HCT116 (cell line): ENCODE measurements at regions not wholly inside any gene's neighbourhood (a gene's known extent, or its start where the extent isn't known, plus 50 kb on each side); places are given as distances from the start of the nearest gene placed in this dataset.

Source experiments
- ATAC-seq: fragments of 200-7000 bp; cut with Tn5 transposase; 2 replicates; pipeline ENCODE4 v1.9.1; 2020; ENCODE audit warnings: mild to moderate bottlenecking, moderate library complexity
- BruUV-seq: library from RNA; stranded (reverse); fragments of 400-500 nt; replicated peaks from 2 replicates; lab custom pipeline; 2021; lab: Mats Ljungman, UMichigan
- CTCF ChIA-PET: fragments of 300-600 bp; sonication (Branson Sonifier 250); formaldehyde crosslinking; loops from one replicate; lab custom pipeline; 2021; ENCODE audit warnings: antibody characterized with exemption; lab: Charles Lee
- POLR2A ChIA-PET: fragments of 300-600, 350-600 bp; sonication (Branson Sonifier 250); formaldehyde crosslinking; loops from one replicate; lab custom pipeline; 2021; ENCODE audit warnings: antibody characterized with exemption; lab: Charles Lee
- RAD21 ChIA-PET, 2 experiments: fragments of 300-600 bp; sonication (Branson Sonifier 250); formaldehyde crosslinking; loops; one replicate each; lab custom pipeline; 2023; ENCODE audit warnings: low total read pairs in 2 of 2; ENCODE audit not compliant: uncharacterized antibody in 2 of 2, unreplicated experiment in 2 of 2, low non-redundant PET in 1 of 2; lab: Charles Lee
- DNase-seq: peaks from one replicate; pipeline ENCODE4 v3.0.0-alpha.2; 2010; ENCODE audit warnings: low read depth, low spot score
- H2AFZ ChIP-seq: fragments of 200-600 bp; shearing (Covaris generic), sonication (generic); 2 replicates; pipeline ENCODE4 v1.6.1; 2017; ENCODE audit warnings: low read depth, mixed run types, mixed read lengths, antibody characterized with exemption, low read length; ENCODE audit not compliant: poor library complexity, severe bottlenecking
- H3K27ac ChIP-seq: 2 replicates; pipeline ENCODE4 v1.5.1; 2012; ENCODE audit warnings: low read depth, low read length
- H3K27me3 ChIP-seq: fragments of 200-600 bp; sonication (generic); 2 replicates; pipeline ENCODE4 v1.6.1; 2016; ENCODE audit warnings: mixed run types, low read length, mixed read lengths; ENCODE audit not compliant: insufficient read depth
- H3K36me3 ChIP-seq, 2 experiments: fragments of 200-500 bp in 1 of 2; fragments of 200-600 bp in 1 of 2; sonication (Bioruptor generic) in 1 of 2; sonication (generic) in 1 of 2; 2 replicates each; pipeline versions ENCODE4 v1.5.1 to v1.6.1; 2014 to 2016; ENCODE audit warnings: low read length in 2 of 2, inconsistent platforms in 1 of 2, mixed read lengths in 1 of 2, mixed run types in 1 of 2; ENCODE audit not compliant: insufficient read depth in 2 of 2, control insufficient read depth in 1 of 2
- H3K4me1 ChIP-seq, 2 experiments: fragments of 200-600 bp in 1 of 2; sonication (generic) in 1 of 2; 2 replicates each; pipeline versions ENCODE4 v1.5.1 to v1.6.1; 2012 to 2017; ENCODE audit warnings: low read length in 2 of 2, inconsistent platforms in 1 of 2, mild to moderate bottlenecking in 1 of 2, mixed read lengths in 1 of 2, mixed run types in 1 of 2, moderate library complexity in 1 of 2; ENCODE audit not compliant: insufficient read depth in 2 of 2, control insufficient read depth in 1 of 2
- H3K4me2 ChIP-seq: fragments of 200-600 bp; sonication (generic); 2 replicates; pipeline ENCODE4 v1.6.1; 2017; ENCODE audit warnings: mixed run types, low read length, mixed read lengths
- H3K4me3 ChIP-seq, 2 experiments: fragments of 200-600 bp in 1 of 2; sonication (generic) in 1 of 2; replicated peaks in 1 of 2; 2 replicates each; pipeline ENCODE4 v1.5.1; 2011 to 2016; ENCODE audit warnings: low read length in 2 of 2, control low read depth in 1 of 2, low read depth in 1 of 2, mild to moderate bottlenecking in 1 of 2, mixed read lengths in 1 of 2, mixed run types in 1 of 2
- H3K79me2 ChIP-seq: fragments of 200-600 bp; sonication (generic); 2 replicates; pipeline ENCODE4 v1.6.1; 2017; ENCODE audit warnings: mild to moderate bottlenecking, mixed run types, low read length, moderate library complexity, mixed read lengths; ENCODE audit not compliant: insufficient read depth
- H3K9ac ChIP-seq: fragments of 200-600 bp; sonication (generic); 2 replicates; pipeline ENCODE4 v1.6.1; 2016; ENCODE audit warnings: low read length, mixed read lengths
- H3K9me2 ChIP-seq: fragments of 200-600 bp; sonication (generic), shearing (Covaris generic); 2 replicates; pipeline ENCODE4 v1.6.1; 2017; ENCODE audit warnings: mixed run types, mild to moderate bottlenecking, moderate library complexity; ENCODE audit not compliant: insufficient read depth
- H3K9me3 ChIP-seq, 2 experiments: fragments of 200-500 bp in 1 of 2; fragments of 200-600 bp in 1 of 2; sonication (Bioruptor generic) in 1 of 2; sonication (generic) in 1 of 2; 2 replicates each; pipeline ENCODE4 v1.6.1; 2014 to 2017; ENCODE audit warnings: low read length in 2 of 2, mixed read lengths in 2 of 2, inconsistent platforms in 1 of 2, low read depth in 1 of 2, mild to moderate bottlenecking in 1 of 2, mixed run types in 1 of 2, moderate library complexity in 1 of 2; ENCODE audit not compliant: control insufficient read depth in 1 of 2, insufficient read depth in 1 of 2
- H4K20me1 ChIP-seq: fragments of 200-600 bp; sonication (generic), shearing (Covaris generic); 2 replicates; pipeline ENCODE4 v1.6.1; 2017; ENCODE audit warnings: mixed run types, mild to moderate bottlenecking, moderate library complexity; ENCODE audit not compliant: insufficient read depth
- EGR1 ChIP-seq: IDR thresholded peaks from 2 replicates; pipeline ENCODE4 v1.6.1; 2012; ENCODE audit warnings: low read depth
- ELF1 ChIP-seq: IDR thresholded peaks from 2 replicates; pipeline ENCODE4 v1.6.1; 2012; ENCODE audit warnings: low read depth, borderline replicate concordance
- EZH2 ChIP-seq: fragments of 200-600 bp; sonication (generic); IDR thresholded peaks from 2 replicates; pipeline ENCODE4 v1.6.1; 2017; ENCODE audit warnings: antibody characterized with exemption, mixed run types
- EZH2phosphoT487 ChIP-seq: fragments of 200-600 bp; IDR thresholded peaks from 2 replicates; pipeline ENCODE4 v1.6.1; 2018; ENCODE audit warnings: antibody characterized with exemption, borderline replicate concordance
- FOSL1 ChIP-seq: IDR thresholded peaks from 2 replicates; pipeline ENCODE4 v1.6.1; 2012; ENCODE audit warnings: low read depth
- JUND ChIP-seq: IDR thresholded peaks from 2 replicates; pipeline ENCODE4 v1.6.1; 2012
- POLR2AphosphoS5 ChIP-seq: IDR thresholded peaks from 2 replicates; pipeline ENCODE4 v1.6.1; 2011; ENCODE audit warnings: mild to moderate bottlenecking, low read depth, low read length, moderate library complexity
- SRF ChIP-seq: IDR thresholded peaks from 2 replicates; pipeline ENCODE4 v1.6.1; 2012; ENCODE audit warnings: low read depth
- TCF7L2 ChIP-seq: IDR thresholded peaks from 2 replicates; pipeline ENCODE4 v1.7.0; 2011; ENCODE audit warnings: borderline replicate concordance, inconsistent platforms; ENCODE audit not compliant: insufficient read depth, insufficient read length; ENCODE audit errors: extremely low read depth
- YY1 ChIP-seq: IDR thresholded peaks from 2 replicates; pipeline ENCODE4 v1.6.1; 2011; ENCODE audit warnings: low read length, low read depth, moderate library complexity, mild to moderate bottlenecking; ENCODE audit not compliant: insufficient replicate concordance; ENCODE audit errors: extremely low read depth
- ZBTB33 ChIP-seq: IDR thresholded peaks from 2 replicates; pipeline ENCODE4 v1.6.1; 2011; ENCODE audit warnings: mild to moderate bottlenecking, low read length, moderate library complexity; ENCODE audit not compliant: insufficient replicate concordance; ENCODE audit errors: extremely low read depth
- ZFX ChIP-seq: fragments of 450-650 bp; IDR thresholded peaks from 2 replicates; pipeline ENCODE4 v1.6.1; 2017
- intact Hi-C: fragments of 100-400 bp; cut with micrococcal nuclease; formaldehyde crosslinking; loops from 2 replicates; pipeline ENCODE4 v1.10.0; 2022
- TF ChIP-seq, protein P1 (sequence below): IDR thresholded peaks from 2 replicates; pipeline ENCODE4 v1.6.1; 2012

DNA sequence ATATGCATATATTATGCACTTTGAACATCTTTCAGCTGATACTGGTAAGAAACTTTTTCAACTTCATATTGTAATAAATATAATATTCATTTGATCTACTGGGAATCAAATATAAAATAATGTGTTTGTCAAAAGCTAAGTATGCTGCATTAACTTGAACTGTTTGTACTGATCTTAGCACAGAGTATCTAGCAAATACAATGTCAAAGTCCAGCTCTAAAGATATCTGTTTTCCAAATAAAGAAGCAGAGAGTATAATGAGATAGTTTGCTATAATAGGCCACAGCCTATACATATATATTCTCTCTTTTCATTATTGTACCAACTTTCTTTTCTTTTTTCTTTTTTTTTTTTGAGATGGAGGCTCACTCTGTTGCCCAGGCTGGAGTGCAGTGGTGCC lies 417.0 kb downstream of the TMEM161B start:
- no TSS peak for BruUV-seq
- Histone ChIP-seq H3K4me3 (no peak overlapping the region), H3K4me1 (no peaks in the 10 kb centered on the region), H3K4me2 (no peak overlapping the region), H3K27ac (no peak overlapping the region), H3K9ac (no peak overlapping the region), H3K27me3 (no peaks in the 10 kb centered on the region), H4K20me1 (no peaks in the 10 kb centered on the region), H2AFZ (no peak overlapping the region), H3K9me2 (no peaks in the 10 kb centered on the region), H3K36me3 (no peaks in the 10 kb centered on the region), H3K9me3 (no peaks in the 10 kb centered on the region), H3K79me2 (no peaks in the 10 kb centered on the region)
- TF ChIP-seq POLR2AphosphoS5: no peak
- ATAC-seq (no peak), DNase-seq (no peak)
- intact Hi-C loops: no loop called here
- ChIA-PET CTCF (no interaction called here), POLR2A (no interaction called here), RAD21 (no interaction called here)

- no peaks in the 10 kb centered on the region for H3K79me2 ChIP-seq
- H4K20me1 ChIP-seq: no peaks in the 10 kb centered on the region
- DNase-seq: no peak
- no TSS peak for BruUV-seq
- H3K27ac ChIP-seq: no peak overlapping the region
- intact Hi-C loops: no loop called here
- no peaks in the 10 kb centered on the region for H3K9me2 ChIP-seq
- H2AFZ ChIP-seq: no peak overlapping the region
- no peaks in the 10 kb centered on the region for H3K27me3 ChIP-seq
- ChIA-PET RAD21 (no interaction called here), CTCF (interaction anchor here (1.0 kb wide), 1 partner anchor 69 kb away, joined by 3 read pairs; no protein-coding TSS in a partner anchor), POLR2A (no interaction called here)
- no peaks in the 10 kb centered on the region for H3K36me3 ChIP-seq
- no peaks in the 10 kb centered on the region for H3K4me1 ChIP-seq
- TF ChIP-seq, protein P1, sequence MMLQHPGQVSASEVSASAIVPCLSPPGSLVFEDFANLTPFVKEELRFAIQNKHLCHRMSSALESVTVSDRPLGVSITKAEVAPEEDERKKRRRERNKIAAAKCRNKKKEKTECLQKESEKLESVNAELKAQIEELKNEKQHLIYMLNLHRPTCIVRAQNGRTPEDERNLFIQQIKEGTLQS: no peak
- TF ChIP-seq YY1 (no peak), SRF (no peak), EZH2 (no peak), FOSL1 (no peak), POLR2AphosphoS5 (no peak), ZFX (no peak), ZBTB33 (no peak), TCF7L2 (no peak), EGR1 (no peak), ELF1 (no peak), EZH2phosphoT487 (no peak), JUND (no peak)
- no peak overlapping the region for H3K4me2 ChIP-seq
- ATAC-seq: no peak
- no peak overlapping the region for H3K9ac ChIP-seq
- no peak overlapping the region for H3K4me3 ChIP-seq
- H3K9me3 ChIP-seq: no peaks in the 10 kb centered on the region
Measured at GRCh38 chr5:87850843-87851242, 417.8 kb downstream of the TMEM161B start.
